Parathyroid adenoma (tissue), 2 donors: ENCODE measurements at regions not wholly inside any gene's neighbourhood (a gene's known extent, or its start where the extent isn't known, plus 50 kb on each side); places are given as distances from the start of the nearest gene placed in this dataset.

Experiments used
- H2AFZ ChIP-seq: fragments of 300-600 bp; sonication (generic); one replicate; pipeline ENCODE4 v1.7.0; 2017; ENCODE audit warnings: antibody characterized with exemption, mild to moderate bottlenecking
- H3K27ac ChIP-seq: fragments of 300-600 bp; sonication (generic); one replicate; pipeline ENCODE4 v1.7.0; 2017
- H3K27me3 ChIP-seq: fragments of 300-600 bp; sonication (generic); one replicate; pipeline ENCODE4 v1.7.0; 2017; ENCODE audit warnings: low read length; ENCODE audit not compliant: control insufficient read depth, insufficient read depth
- H3K36me3 ChIP-seq: fragments of 300-600 bp; sonication (generic); one replicate; pipeline ENCODE4 v1.7.0; 2017; ENCODE audit warnings: low read length; ENCODE audit not compliant: control insufficient read depth, insufficient read depth
- H3K4me1 ChIP-seq: fragments of 300-600 bp; sonication (generic); one replicate; pipeline ENCODE4 v1.7.0; 2017; ENCODE audit warnings: control low read depth
- H3K4me2 ChIP-seq: fragments of 300-600 bp; sonication (generic); one replicate; pipeline ENCODE4 v1.7.0; 2017; ENCODE audit warnings: low read length
- H3K4me3 ChIP-seq: fragments of 300-600 bp; sonication (generic); one replicate; pipeline ENCODE4 v1.7.0; 2017; ENCODE audit warnings: low read depth, low read length
- H3K79me2 ChIP-seq: fragments of 300-600 bp; sonication (generic); one replicate; pipeline ENCODE4 v1.7.0; 2017; ENCODE audit warnings: control low read depth
- H3K9ac ChIP-seq: fragments of 300-600 bp; sonication (generic); one replicate; pipeline ENCODE4 v1.7.0; 2017; ENCODE audit warnings: mild to moderate bottlenecking
- H3K9me3 ChIP-seq: fragments of 300-600 bp; sonication (generic); one replicate; pipeline ENCODE4 v1.7.0; 2017; ENCODE audit warnings: low read length; ENCODE audit not compliant: control insufficient read depth
- TF ChIP-seq, protein P1 (sequence below): fragments of 300-600 bp; sonication (generic); IDR thresholded peaks from one replicate; pipeline ENCODE4 v1.7.0; 2017; ENCODE audit warnings: antibody characterized with exemption, mild to moderate bottlenecking
- donor health status: primary hyperparathyroidism.

GRCh38 chr10:130487566-130487965, 351.4 kb downstream of the GLRX3 start:
- Histone ChIP-seq H3K27ac (no peak overlapping the region), H3K79me2 (no peaks in the 10 kb centered on the region), H3K4me2 (no peak overlapping the region), H3K9me3 (no peaks in the 10 kb centered on the region), H3K9ac (no peak overlapping the region), H3K27me3 (no peaks in the 10 kb centered on the region), H3K4me1 (no peaks in the 10 kb centered on the region), H3K4me3 (no peak overlapping the region), H2AFZ (no peak overlapping the region), H3K36me3 (no peaks in the 10 kb centered on the region)
- TF ChIP-seq, protein P1, sequence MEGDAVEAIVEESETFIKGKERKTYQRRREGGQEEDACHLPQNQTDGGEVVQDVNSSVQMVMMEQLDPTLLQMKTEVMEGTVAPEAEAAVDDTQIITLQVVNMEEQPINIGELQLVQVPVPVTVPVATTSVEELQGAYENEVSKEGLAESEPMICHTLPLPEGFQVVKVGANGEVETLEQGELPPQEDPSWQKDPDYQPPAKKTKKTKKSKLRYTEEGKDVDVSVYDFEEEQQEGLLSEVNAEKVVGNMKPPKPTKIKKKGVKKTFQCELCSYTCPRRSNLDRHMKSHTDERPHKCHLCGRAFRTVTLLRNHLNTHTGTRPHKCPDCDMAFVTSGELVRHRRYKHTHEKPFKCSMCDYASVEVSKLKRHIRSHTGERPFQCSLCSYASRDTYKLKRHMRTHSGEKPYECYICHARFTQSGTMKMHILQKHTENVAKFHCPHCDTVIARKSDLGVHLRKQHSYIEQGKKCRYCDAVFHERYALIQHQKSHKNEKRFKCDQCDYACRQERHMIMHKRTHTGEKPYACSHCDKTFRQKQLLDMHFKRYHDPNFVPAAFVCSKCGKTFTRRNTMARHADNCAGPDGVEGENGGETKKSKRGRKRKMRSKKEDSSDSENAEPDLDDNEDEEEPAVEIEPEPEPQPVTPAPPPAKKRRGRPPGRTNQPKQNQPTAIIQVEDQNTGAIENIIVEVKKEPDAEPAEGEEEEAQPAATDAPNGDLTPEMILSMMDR: no peak

GRCh38 chr10:130489891-130490290, 353.7 kb downstream of the GLRX3 start:
- Histone ChIP-seq H3K4me1 (no peaks in the 10 kb centered on the region), H2AFZ (no peak overlapping the region), H3K27ac (no peak overlapping the region)

GRCh38 chr10:130491011-130491692, 355.0 kb downstream of the GLRX3 start:
- H3K27me3 ChIP-seq: no peaks in the 10 kb centered on the region
- H3K4me3 ChIP-seq: no peak overlapping the region
- no peaks in the 10 kb centered on the region for H3K4me1 ChIP-seq
- no peaks in the 10 kb centered on the region for H3K36me3 ChIP-seq
- H3K9ac ChIP-seq: no peak overlapping the region
- no peak overlapping the region for H3K4me2 ChIP-seq
- no peak overlapping the region for H2AFZ ChIP-seq
- H3K27ac ChIP-seq: no peak overlapping the region
- TF ChIP-seq, protein P1: no peak
- H3K9me3 ChIP-seq: no peaks in the 10 kb centered on the region
- H3K79me2 ChIP-seq: no peaks in the 10 kb centered on the region

More at GRCh38 chr10:130489891-130490290, 353.7 kb downstream of the GLRX3 start:
- TF ChIP-seq, protein P1: no peak
- Histone ChIP-seq H3K79me2 (no peaks in the 10 kb centered on the region), H3K4me3 (no peak overlapping the region), H3K27me3 (no peaks in the 10 kb centered on the region), H3K9ac (no peak overlapping the region), H3K36me3 (no peaks in the 10 kb centered on the region), H3K9me3 (no peaks in the 10 kb centered on the region), H3K4me2 (no peak overlapping the region)

DNA sequence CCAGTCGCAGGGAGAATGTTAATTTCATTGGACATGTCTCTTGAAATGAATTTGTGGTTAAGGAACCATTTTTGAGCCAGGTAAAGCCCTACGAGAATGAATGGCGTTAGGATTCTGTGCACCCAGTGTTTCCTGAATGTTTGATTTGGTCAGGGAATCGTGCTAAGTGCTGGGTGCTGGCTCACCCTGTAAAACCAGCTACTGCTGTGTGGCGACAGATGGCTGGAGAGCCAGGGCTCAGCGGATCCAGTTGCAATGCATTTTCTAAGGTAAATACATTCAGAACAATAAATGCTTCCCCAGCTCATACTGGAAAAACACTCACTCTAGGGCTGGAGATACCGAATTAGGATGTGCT, 355.5 kb downstream of the GLRX3 start:
- Histone ChIP-seq H3K4me1 (no peaks in the 10 kb centered on the region), H3K9ac (no peak overlapping the region), H3K4me3 (no peak overlapping the region), H3K27ac (no peak overlapping the region), H3K79me2 (no peaks in the 10 kb centered on the region), H3K27me3 (no peaks in the 10 kb centered on the region), H3K36me3 (no peaks in the 10 kb centered on the region), H3K9me3 (no peaks in the 10 kb centered on the region), H2AFZ (no peak overlapping the region), H3K4me2 (no peak overlapping the region)
- TF ChIP-seq, protein P1: no peak
